Stimulated activated CD4-positive, alpha-beta T cell treated with anti-CD3 and anti-CD28 coated beads, TNF-alpha, amount 100 ng/mL, for 1 hour (primary cell): ENCODE measurements at regions not wholly inside any gene's neighbourhood (a gene's known extent, or its start where the extent isn't known, plus 50 kb on each side); places are given as distances from the start of the nearest gene placed in this dataset.

Source experiments
- DNase-seq, 3 donors: peaks; one replicate each; pipeline ENCODE4 v3.0.0-alpha.2; 2020; ENCODE audit warnings: low read depth in 3 of 3, low spot score in 1 of 3

DNA sequence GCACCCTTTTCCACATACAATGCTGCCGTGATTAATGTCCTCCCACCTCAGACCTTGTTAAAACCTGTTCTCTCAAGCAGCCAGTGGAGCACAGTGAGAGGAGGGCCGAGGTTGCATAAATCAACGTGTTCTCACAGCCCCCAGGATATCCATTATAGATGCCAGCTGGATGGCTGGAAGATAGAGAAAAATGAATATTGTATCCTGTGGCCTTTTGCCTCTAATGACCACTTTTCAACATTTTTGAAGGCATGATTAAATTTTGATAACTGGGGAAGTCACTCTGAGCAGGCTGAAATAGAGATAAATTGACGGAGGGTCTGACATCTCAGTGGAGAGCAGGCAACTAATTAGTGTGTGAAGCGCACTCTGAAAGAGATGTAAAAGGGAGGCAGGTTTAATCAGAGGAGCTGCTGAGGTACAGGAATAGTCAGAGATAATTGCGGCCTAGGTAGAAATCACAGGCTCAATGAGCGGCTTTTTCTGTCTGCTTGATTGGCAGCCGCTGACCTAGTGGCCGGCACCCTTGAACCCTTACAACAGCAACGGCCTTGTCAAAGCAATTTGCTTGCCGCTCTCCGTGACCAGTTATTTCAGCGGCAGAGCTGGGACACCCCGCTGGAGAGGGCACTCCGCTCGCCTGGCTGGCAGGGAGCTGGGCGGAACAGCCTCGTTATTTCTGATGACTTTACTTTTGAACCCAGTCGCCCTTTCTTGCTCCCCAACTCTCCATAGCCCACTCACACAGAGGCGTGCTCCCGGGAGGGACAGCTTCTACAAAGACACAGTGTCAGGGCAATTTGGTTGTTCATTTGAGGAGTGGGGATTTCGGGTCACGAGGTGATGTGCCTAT lies 560.7 kb downstream of the PSAT1 start:
- DNase-seq = no peak

DNA sequence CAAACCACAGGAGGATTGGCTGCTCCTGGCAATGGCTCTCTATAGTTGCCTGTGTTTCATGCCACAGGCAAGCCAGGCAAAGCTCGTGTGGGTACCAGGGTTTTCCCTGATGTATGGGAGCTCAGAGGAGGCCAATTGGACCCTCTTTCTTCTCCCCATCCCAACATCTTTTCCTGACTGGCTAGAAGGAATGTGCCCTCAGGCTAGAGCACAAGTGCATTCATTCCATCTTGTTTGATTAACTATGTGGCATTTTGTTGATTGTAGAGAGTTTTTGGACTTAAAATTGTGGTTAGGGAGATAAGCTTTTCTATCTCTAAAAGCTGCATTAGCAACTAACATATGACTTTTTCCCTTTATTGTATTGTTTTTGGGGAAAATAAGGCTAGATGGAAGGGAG lies 561.3 kb downstream of the PSAT1 start:
- DNase-seq = no peak

DNA sequence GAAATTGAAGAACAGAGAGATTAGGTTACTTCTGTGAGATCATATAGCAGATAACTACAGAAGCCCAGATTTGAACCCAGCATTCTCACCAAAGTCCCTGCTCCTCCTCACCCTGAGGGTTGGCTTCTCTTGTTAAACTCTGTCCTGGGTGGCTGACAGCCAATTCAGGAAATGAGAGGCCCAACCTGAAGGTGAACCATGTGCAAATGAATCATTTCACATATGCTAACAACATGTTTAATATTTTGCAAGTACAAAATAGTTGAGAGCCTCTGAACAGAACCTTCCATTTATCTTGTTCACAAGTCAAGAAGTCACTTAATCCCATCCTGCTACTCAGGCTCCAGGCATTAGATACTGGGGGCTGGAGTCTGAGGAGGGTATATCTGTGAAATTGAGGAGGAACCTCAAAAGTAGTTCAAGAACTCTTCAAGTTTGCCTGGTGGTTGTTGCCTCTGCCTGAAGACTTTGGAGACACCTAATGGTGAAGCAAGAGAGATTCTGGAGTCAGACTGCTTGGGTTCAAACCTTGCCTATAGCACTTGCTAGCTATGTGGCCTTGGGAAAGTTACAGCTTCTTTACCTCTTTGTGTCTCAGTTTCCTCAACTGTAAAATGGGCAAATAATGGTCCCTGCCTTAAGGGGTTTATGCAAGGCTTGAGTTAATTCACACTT lies 564.0 kb downstream of the PSAT1 start:
- DNase-seq = no peak

DNA sequence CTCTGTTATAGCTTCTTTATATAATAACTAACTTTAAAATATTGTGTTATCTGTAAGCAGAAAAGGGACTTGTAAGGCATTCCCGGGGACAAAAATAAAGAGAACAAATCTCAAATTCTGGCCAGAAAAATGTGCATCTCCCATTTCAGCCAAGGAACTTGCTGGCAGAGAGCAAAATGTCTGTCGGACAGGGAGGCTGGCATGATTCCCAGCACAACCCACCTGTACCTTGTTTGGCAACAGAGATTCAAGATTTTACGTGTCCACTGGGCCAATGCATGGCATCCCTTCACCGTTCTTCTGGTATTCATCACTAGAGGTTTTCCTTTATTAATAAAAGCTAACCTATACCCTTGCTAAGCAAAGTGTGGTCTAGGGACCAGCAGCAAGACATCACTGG lies 566.6 kb downstream of the PSAT1 start:
- DNase-seq = no peak

DNA sequence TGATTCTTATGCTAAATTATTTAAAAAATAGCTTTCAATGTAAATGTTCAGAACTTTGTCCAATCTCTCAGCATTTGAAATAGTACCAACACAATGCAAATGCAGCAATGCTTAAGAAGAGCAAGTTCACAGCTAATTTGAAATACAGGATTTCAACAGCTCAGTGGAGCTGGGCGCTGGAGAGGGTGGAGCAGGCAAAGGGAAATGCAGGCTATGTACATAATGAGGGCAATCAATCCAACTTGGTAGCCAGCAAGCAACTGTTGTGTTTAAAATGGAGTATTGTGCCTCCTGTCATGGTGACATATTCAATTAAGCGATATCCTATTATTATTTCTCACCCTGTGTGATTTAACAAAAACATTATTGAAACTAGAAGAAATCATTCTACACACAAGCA lies 568.8 kb downstream of the PSAT1 start:
- no peak for DNase-seq

DNA sequence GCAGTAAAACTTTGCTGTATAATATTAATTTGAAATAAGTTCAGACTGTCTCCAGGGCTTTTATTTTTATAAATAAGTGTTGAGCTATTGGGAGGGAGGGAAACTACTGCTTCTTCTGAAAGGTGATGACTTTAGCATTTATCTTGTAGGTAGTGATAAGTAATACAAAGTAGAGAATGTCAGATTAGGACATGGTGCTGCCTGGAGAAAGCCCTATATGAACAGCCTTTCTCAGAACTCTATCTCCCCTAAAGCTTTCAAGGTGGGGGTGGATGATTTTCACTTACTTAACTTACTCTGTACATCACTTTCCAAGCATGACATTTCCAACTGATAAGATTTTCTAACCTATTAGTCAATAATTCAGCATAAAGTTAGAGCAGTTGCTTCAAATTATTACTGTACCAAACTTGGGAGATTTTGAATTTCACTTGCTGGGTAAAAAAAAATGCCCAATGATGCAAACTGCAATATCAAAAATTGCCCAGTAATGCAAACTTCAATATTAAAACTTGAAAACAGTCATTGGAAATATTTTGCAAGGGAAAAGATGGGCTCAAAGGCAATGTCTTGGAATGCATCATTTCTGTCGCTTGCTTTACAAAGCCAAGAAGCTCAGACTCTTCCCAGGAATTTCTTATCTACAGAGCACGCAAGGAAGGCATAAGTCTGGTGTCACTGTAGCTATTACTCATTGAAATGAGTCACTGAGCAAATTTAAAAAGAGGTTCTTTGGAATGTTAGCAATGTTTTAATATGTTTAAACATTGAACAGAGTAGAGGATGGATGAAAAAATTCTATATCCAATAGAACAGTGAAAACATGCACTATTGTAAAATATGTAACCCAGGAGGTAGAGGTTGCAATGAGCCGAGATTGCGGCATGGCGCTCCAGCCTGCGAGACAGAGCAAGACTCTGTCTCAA lies 569.5 kb downstream of the PSAT1 start:
- no peak for DNase-seq

DNA sequence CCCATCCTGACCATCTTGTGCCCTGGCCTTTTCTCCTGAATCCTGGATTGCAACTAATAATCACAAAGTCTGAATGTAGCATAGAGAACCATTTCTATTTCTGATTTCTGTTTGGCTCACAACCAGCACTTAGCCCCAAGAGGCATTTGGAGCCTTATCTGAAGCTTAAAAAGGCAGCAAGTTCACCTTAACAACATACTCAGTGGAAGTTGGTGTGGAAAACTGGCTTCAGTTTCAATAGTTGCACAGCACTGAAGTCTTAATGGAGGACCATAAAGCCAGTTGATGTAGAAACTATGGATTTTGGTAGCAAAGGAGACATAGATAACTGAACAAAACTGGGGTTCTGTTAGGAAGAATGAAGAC lies 574.1 kb downstream of the PSAT1 start:
- no peak for DNase-seq

DNA sequence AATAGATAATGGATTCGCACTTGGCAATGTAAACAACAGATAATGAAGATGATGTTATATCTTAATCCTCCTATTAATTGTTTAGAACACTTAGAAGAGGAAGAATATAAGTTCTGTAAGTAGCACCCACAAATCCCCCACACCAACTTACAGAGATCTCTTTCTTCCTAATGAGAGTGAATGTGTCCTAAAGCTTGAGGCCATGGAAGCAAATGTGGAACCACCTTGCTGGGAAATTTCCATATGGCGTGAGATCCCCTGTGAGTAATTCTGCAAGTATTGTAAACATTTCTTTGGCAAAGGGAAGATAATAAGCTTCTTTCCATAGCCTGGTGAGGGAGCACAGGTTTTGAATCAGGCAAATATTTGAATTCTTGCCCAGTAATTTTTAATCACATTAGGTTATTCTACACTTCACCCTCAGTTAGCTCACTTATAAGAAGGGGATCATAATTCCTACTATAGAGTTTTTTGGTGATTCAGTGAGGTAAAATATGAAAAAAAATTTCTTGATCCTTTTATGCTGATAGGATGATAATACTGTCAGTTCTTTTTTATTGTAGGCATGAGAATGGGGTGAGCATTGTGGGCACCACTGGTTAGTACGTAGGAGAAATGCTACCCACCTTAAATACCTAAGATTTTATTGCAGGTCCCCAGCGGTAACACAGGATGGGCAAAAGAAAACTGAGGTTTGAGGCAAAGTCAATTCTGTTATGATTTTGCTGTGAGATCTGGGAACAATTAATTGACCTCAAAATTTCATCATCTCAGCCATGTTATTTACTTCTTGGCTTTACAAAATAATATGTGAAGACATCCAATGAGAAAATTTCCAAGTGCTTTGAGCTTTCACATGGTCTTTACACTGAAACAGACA lies 574.8 kb downstream of the PSAT1 start:
- DNase-seq = no peak

DNA sequence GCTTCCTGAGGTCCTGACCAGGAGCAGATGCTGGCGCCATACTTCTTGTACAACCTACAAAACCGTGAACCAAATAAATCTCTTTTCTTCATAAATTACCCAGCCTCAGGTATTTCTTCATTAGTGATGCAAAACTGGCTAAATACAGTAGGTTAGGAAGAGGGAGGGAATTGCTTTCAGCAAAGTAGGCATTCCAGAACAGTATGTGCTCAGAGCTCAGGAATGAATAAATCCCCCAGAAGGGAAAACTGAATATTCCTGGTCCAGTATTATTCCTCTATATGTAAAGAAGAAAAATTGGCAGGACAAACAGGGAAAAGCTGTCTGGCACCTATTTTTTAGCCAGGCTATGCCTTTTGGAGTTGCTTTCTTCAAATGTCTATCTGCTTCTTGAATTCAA lies 577.1 kb downstream of the PSAT1 start:
- no peak for DNase-seq

DNA sequence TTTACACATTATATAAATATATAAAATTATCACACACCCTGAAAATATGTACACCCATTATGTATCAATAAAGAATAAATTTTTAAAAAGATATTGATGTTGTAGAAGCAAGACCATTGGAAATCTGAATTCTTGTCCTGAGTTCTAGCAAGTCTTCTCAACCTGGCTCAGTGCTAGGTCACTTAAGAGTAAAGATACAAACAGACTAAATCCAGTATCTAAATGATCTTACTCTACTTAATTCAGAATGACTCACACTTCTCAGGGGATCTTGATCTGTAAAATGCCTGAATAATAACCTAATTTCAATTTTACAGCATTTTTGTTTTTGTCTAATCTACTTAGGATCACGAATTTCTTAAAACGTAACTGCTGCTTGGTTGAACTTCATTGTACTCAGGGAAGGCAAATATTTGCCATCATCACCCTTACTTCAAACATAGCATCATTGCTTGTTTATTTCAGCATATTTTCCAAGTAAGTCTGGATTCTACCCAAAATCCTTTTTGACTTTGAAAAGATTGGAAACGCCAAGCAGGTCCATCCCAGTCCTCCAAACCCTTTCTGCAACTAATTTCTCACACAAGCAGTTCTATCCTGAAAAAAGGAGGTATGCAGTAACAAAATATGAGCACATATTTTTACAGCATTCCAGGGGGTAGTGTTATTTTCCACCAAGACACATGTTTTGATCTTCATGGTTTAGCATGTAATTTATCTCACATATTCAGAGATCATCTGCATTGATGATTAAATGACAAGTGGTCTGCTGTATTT lies 582.6 kb downstream of the PSAT1 start:
- DNase-seq = no peak

DNA sequence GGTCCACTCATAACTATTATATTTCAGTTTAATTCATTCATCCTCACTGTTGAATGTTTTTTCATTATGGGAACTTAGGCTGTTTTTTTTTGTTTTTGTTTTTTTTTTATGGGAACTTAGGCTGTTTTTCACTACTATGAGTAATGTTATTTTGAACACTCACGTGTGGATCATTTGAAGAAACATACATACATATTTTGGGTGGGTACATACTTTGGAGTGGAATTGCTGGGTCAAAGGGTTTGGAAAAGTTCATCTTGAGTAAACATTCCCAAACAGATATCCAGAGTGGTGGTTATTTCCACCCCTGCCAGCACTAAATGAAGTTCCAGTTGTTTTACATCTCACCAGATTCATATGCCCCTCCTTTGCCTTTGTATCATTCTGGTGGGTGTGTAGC lies 584.4 kb downstream of the PSAT1 start:
- no peak for DNase-seq

DNA sequence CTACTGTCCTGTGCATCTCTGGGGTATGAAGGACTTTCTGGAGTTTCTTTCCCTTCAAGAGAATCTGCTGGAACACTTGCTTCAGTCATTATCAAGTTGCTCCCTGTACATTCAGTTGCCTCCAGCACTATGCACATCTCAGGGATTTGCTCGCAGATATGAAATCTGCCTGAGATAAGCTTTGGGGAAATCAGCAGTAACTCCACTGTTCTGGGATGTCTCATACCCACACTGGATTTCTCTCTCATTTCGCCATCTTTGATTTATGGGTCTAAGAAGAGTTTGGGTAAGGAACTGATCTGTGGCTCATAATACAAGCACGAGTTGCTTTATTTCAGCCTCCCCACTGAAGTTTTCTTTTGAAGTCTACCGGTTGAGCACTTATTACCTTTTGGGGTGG lies 585.6 kb downstream of the PSAT1 start:
- DNase-seq = no peak

DNA sequence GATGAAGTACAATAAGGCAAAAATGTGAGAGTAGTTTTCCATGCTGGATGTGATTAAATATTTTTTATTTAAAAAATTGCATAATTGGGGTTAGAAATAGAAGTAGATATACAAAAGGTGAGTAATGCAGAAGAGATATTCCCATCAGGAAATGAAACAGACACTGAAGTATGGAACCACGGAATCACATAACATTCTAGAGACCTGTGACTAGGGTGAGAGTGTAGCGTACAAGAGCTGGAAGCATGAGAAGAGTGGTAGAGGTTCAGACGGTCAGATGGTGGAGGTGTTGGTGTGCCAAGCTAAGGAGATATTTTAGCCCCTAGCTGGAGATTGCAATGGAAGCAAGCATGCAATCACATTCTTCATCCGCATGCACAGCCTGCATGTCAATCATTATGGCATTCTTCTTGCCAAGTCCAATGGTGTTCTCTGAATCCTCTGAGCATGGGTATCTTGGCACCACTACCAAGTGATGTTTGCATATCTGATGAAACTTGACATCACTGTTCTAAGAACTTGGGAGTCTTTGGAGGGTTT lies 587.8 kb downstream of the PSAT1 start:
- no peak for DNase-seq

DNA sequence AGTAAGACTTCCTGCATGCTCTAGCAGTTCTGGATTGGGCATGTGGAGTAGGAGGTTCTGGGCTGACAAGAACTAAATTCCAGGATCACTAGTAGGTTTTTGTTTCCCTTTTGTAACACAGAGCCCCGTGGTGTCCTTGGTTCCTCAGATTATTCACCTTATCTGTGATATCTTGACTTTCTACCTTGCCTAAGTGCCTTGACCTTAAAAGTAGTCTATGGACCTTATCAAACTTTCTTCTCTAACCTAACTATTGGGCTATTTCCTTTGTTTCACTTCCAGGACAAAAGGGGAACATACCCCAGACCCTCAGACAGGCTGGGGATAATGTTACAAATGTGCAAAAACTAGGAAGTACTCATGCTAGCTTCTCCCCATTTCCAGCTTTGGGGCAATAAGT lies 595.3 kb downstream of the PSAT1 start:
- DNase-seq = no peak

DNA sequence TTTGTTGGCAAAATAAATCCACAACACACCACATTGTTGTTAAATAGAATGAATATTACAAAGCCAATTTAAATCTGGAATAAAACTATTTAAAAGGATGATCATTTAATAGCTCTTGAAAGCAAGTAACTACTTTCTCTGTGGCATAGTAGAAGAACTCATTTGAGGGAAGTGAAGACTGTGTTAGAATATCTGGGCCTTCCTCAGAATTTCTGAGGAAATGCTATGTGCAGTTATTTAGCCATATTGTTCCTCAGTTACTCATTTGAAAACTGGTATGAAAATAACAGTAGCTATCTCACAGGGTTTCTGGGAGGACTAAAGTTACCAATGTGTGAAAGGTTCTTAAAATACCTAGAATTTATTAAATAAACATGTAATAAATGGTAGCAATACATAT lies 595.8 kb downstream of the PSAT1 start:
- DNase-seq = no peak

DNA sequence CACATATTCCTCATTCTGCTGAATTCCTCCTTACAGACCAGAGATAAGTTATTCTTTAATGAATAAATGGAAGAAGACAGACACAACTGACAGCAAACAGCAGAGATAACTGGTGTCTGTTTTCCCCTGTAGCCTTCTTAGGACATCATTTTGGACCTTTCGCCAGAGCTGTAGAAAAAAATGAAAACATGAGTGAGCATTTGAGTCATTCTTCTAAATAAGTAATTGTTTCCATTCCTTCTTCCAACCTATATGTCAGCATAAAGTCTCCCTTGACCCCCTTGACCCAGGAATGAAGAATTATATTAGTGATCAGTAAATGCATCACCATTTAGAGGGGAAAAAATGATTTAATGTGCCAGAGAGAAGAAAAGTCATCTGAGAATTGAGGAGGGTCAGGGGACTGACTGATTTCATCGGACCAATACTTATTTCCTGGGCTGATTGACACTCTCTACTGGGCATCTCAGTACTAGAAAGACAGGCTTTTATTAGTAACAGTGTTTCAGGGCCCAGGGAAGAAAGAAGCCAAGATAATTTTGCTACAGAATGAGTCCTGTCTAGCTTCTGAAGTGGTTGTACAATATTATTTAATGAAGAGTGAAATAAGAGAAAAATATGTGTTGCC lies 597.0 kb downstream of the PSAT1 start:
- DNase-seq = no peak

DNA sequence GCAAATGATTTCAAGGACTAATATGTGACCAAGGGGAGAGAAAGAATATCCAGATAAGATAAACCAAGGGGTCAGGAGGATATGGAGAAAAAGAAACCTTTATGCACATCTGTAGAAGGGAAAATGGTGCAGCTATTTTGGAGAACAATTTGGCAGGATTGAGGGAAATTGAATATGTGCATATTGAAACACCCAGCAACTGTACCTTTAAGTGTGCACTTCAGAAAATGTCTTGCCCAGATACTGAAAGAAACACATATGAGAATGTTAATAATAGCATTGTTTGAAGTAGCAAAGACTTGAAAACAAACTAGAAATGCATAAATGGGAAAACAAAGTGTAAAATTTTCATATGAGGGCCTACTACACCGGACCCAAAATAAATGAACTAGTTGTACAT lies 599.6 kb downstream of the PSAT1 start:
- no peak for DNase-seq

DNA sequence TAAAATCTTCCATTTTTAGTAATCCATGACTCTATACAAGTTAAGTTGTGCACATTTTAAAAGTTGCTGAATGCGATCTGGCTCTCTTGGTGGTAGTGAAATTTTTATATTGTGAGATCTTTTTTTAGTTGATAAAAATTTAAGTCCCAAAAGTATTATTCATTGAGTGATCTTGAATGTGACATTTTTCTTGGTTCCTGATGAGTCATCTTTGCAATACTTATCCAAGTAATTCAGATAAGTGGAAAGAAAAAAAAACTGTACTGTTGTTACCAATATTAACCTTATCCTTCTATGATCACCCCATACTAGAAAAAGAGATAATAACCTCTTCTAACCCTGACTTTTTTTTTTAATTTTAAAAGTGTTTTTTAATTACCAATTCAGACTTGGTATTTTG lies 601.3 kb downstream of the PSAT1 start:
- no peak for DNase-seq

DNA sequence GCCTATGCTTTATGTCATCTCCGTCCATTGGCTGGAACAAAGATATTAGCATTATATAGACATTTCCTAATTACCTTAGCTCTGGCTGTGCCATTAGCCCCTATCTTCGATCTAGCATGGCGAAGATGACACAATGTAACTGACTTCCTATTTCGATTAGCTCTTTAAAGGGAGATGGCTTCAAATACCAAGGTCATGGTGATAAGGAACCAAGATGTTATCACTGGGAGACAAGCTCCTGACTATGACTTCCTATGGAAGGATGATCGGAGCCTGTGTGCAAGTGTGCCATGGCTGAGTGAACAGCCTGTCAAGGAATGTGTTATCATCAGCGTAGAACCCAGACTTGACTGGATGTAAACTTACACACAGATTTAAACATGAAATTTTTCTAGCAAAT lies 602.1 kb downstream of the PSAT1 start:
- no peak for DNase-seq
